ENCODE measurements at regions not wholly inside any gene's neighbourhood (a gene's known extent, or its start where the extent isn't known, plus 50 kb on each side); places are given as distances from the start of the nearest gene placed in this dataset.

- no peak for DNase-seq (ENCODE audit: low spot score)
Measured at GRCh38 chr4:123747016-123747415, 350.4 kb downstream of the SPRY1 start.

GRCh38 chr4:123748806-123749205 is 352.2 kb downstream of the SPRY1 start:
- no peak for DNase-seq (ENCODE audit: low spot score)

- no peak for DNase-seq (ENCODE audit: low spot score)
Measured at GRCh38 chr4:123749383-123749782, 352.8 kb downstream of the SPRY1 start.

GRCh38 chr4:123750044-123750443 is 353.4 kb downstream of the SPRY1 start:
- no peak for DNase-seq (ENCODE audit: low spot score)

GRCh38 chr4:123755655-123756054 is 359.1 kb downstream of the SPRY1 start:
- no peak for DNase-seq (ENCODE audit: low spot score)

- no peak for DNase-seq (ENCODE audit: low spot score)
Measured at GRCh38 chr4:123767806-123768205, 371.2 kb downstream of the SPRY1 start.

- DNase-seq (ENCODE audit: low spot score): no peak
Measured at GRCh38 chr4:123770884-123771283, 374.3 kb downstream of the SPRY1 start.

GRCh38 chr4:123776267-123776666 is 379.7 kb downstream of the SPRY1 start:
- no peak for DNase-seq (ENCODE audit: low spot score)

- DNase-seq (ENCODE audit: low spot score): no peak
Measured at GRCh38 chr4:123777373-123777772, 380.8 kb downstream of the SPRY1 start.

- no peak for DNase-seq (ENCODE audit: low spot score)
Measured at GRCh38 chr4:123783151-123783790, 386.7 kb downstream of the SPRY1 start.

GRCh38 chr4:123783921-123784320 is 387.3 kb downstream of the SPRY1 start:
- DNase-seq (ENCODE audit: low spot score): no peak

- no peak for DNase-seq (ENCODE audit: low spot score)
Measured at GRCh38 chr4:123784626-123785025, 388.0 kb downstream of the SPRY1 start.

GRCh38 chr4:123785538-123785937 is 388.9 kb downstream of the SPRY1 start:
- no peak for DNase-seq (ENCODE audit: low spot score)

- no peak for DNase-seq (ENCODE audit: low spot score)
Measured at GRCh38 chr4:123786163-123786915, 389.7 kb downstream of the SPRY1 start.

GRCh38 chr4:123786920-123787319 is 390.3 kb downstream of the SPRY1 start:
- no peak for DNase-seq (ENCODE audit: low spot score)

GRCh38 chr4:123787512-123788080 is 391.0 kb downstream of the SPRY1 start:
- DNase-seq (ENCODE audit: low spot score): no peak

- no peak for DNase-seq (ENCODE audit: low spot score)
Measured at GRCh38 chr4:123788577-123788976, 392.0 kb downstream of the SPRY1 start.

- no peak for DNase-seq (ENCODE audit: low spot score)
Measured at GRCh38 chr4:123790681-123791080, 394.1 kb downstream of the SPRY1 start.

GRCh38 chr4:123802082-123802645 is 405.6 kb downstream of the SPRY1 start:
- DNase-seq (ENCODE audit: low spot score): no peak

- no peak for DNase-seq (ENCODE audit: low spot score)
Measured at GRCh38 chr4:123802933-123803332, 406.3 kb downstream of the SPRY1 start.

GRCh38 chr4:123804196-123804721 is 407.7 kb downstream of the SPRY1 start:
- no peak for DNase-seq (ENCODE audit: low spot score)

GRCh38 chr4:123806056-123806455 is 409.5 kb downstream of the SPRY1 start:
- no peak for DNase-seq (ENCODE audit: low spot score)

GRCh38 chr4:123807187-123807586 is 410.6 kb downstream of the SPRY1 start:
- DNase-seq (ENCODE audit: low spot score): no peak

All from CD4-positive, alpha-beta T cell treated with Interleukin-15 for 4 hours (primary cell).